HG03135 (cell line): ENCODE measurements at regions not wholly inside any gene's neighbourhood (a gene's known extent, or its start where the extent isn't known, plus 50 kb on each side); places are given as distances from the start of the nearest gene placed in this dataset.
"Not testable (repeated sequence)": the region's sequence is repeated elsewhere in the genome, so short reads cannot be mapped to it uniquely, and the experiment has no call there.

Experiments used
- ATAC-seq: cut with Tn5 transposase; IDR thresholded peaks from one replicate; pipeline ENCODE4 v1.9.1; 2021; ENCODE audit warnings: mild to moderate bottlenecking, moderate library complexity; ENCODE audit not compliant: unreplicated experiment

GRCh38 chr4:138408758-138409157 is 166.6 kb upstream of the SLC7A11 start:
- no peak for ATAC-seq

GRCh38 chr4:138407329-138407728 is 165.2 kb upstream of the SLC7A11 start:
- no peak for ATAC-seq

- no peak for ATAC-seq
Observed at GRCh38 chr4:138406876-138407275, 164.7 kb upstream of the SLC7A11 start.

- ATAC-seq: peak; percentile 75
Observed at GRCh38 chr4:138405934-138406567, 163.9 kb upstream of the SLC7A11 start.

- ATAC-seq: peak; percentile 74
Observed at GRCh38 chr4:138405466-138405891, 163.3 kb upstream of the SLC7A11 start.

GRCh38 chr4:138404801-138405200 is 162.7 kb upstream of the SLC7A11 start:
- ATAC-seq: no peak

GRCh38 chr4:138404251-138404650 is 162.1 kb upstream of the SLC7A11 start:
- ATAC-seq: no peak

GRCh38 chr4:138401334-138401733 is 159.2 kb upstream of the SLC7A11 start:
- ATAC-seq: no peak

- ATAC-seq: no peak
Observed at GRCh38 chr4:138400543-138400942, 158.4 kb upstream of the SLC7A11 start.

- no peak for ATAC-seq
Observed at GRCh38 chr4:138400066-138400465, 157.9 kb upstream of the SLC7A11 start.

GRCh38 chr4:138399081-138399480 is 156.9 kb upstream of the SLC7A11 start:
- ATAC-seq: no peak

GRCh38 chr4:138398322-138398721 is 156.2 kb upstream of the SLC7A11 start:
- ATAC-seq: no peak

GRCh38 chr4:138393886-138394610 is 151.9 kb upstream of the SLC7A11 start:
- no peak for ATAC-seq

GRCh38 chr4:138392751-138393308 is 150.7 kb upstream of the SLC7A11 start:
- ATAC-seq: no peak

- ATAC-seq: no peak
Observed at GRCh38 chr4:138389976-138390685, 148.0 kb upstream of the SLC7A11 start.

GRCh38 chr4:138374947-138375346 is 132.8 kb upstream of the SLC7A11 start:
- no peak for ATAC-seq

- no peak for ATAC-seq
Observed at GRCh38 chr4:138367942-138368341, 125.8 kb upstream of the SLC7A11 start.

- ATAC-seq: not testable (repeated sequence)
Observed at GRCh38 chr4:138352446-138352845, 110.3 kb upstream of the SLC7A11 start.

- ATAC-seq: no peak
Observed at GRCh38 chr4:138348055-138348454, 105.9 kb upstream of the SLC7A11 start.

- ATAC-seq: no peak
Observed at GRCh38 chr4:138347561-138347960, 105.4 kb upstream of the SLC7A11 start.

GRCh38 chr4:138344851-138345250 is 102.7 kb upstream of the SLC7A11 start:
- no peak for ATAC-seq

- no peak for ATAC-seq
Observed at GRCh38 chr4:138344054-138344453, 101.9 kb upstream of the SLC7A11 start.
